Body of pancreas (tissue), 4 donors: ENCODE measurements at regions not wholly inside any gene's neighbourhood (a gene's known extent, or its start where the extent isn't known, plus 50 kb on each side); places are given as distances from the start of the nearest gene placed in this dataset.

Experiments
- ATAC-seq: fragments of 150-250 bp; one replicate; pipeline ENCODE4 v1.9.1; 2016
- DNase-seq, 4 donors: peaks; one replicate each; pipeline ENCODE4 v3.0.0-alpha.2; 2019
- H3K27ac ChIP-seq, 4 donors: fragments of 200-600 bp; sonication (generic); 1 replicate in 3 of 4; 2 replicates in 1 of 4; pipeline versions ENCODE4 v1.5.1 to v1.6.1; 2016 to 2019; ENCODE audit warnings: mild to moderate bottlenecking in 1 of 4, mixed read lengths in 1 of 4, moderate library complexity in 1 of 4
- H3K27me3 ChIP-seq, 2 donors: fragments of 200-600 bp; sonication (generic); one replicate each; pipeline ENCODE4 v1.6.0; 2016; ENCODE audit warnings: mild to moderate bottlenecking in 1 of 2
- H3K36me3 ChIP-seq, 2 donors: fragments of 200-600 bp; sonication (generic); replicated peaks in 1 of 2; 2 replicates each; pipeline ENCODE4 v1.5.1; 2016; ENCODE audit warnings: low read depth in 2 of 2; ENCODE audit not compliant: insufficient read depth in 1 of 2
- H3K4me1 ChIP-seq: fragments of 200-600 bp; sonication (generic); one replicate; pipeline ENCODE4 v1.6.0; 2016
- H3K4me3 ChIP-seq, 2 donors: fragments of 200-600 bp; sonication (generic); 1 replicate in 1 of 2; 2 replicates in 1 of 2; pipeline ENCODE4 v1.5.1; 2016 to 2019
- H3K9me3 ChIP-seq, 3 donors: fragments of 200-600 bp; sonication (generic); 1 replicate in 2 of 3; 2 replicates in 1 of 3; pipeline ENCODE4 v1.5.1; 2016
- CTCF ChIP-seq, 7 experiments: fragments of 450-650 bp in 4 of 7; fragments of 200-600 bp in 3 of 7; sonication (generic) in 3 of 7; IDR thresholded peaks; one replicate each; pipeline ENCODE4 v1.5.1; 2016 to 2019; ENCODE audit warnings: antibody characterized with exemption in 7 of 7
- POLR2A ChIP-seq, 3 donors: fragments of 450-650 bp; IDR thresholded peaks; one replicate each; pipeline ENCODE4 v1.6.1; 2016; ENCODE audit warnings: antibody characterized with exemption in 3 of 3, mild to moderate bottlenecking in 2 of 3
- WGBS, 2 donors: methylation state at CpG; one replicate each; pipeline ENCODE4 v1.1.5; 2017; 5-methylcytosine and 5-hydroxymethylcytosine counted together
- intact Hi-C: fragments of 100-400 bp; cut with DNase I; formaldehyde crosslinking; loops from one replicate; pipeline ENCODE4 v1.15.1; 2023

GRCh38 chr4:108311313-108311712 lies 142.6 kb upstream of the LEF1 start:
- TF ChIP-seq POLR2A (IDR thresholded peaks at IDR 0.05): no peak
- TF ChIP-seq CTCF (IDR thresholded peaks at IDR 0.05): no peak
- Histone ChIP-seq H3K9me3 (no peaks in the 10 kb centered on the region), H3K36me3 (no peaks in the 10 kb centered on the region), H3K27ac (no peak overlapping the region), H3K27me3 (no peaks in the 10 kb centered on the region), H3K4me1 (peaks cover 4% of the 10 kb centered on the region), H3K4me3 (no peak overlapping the region)
- 44 to 58% methylated on average over 1 of the region's 1 CpG for WGBS, 2 donors
- intact Hi-C loops: no loop called here
- DNase-seq: no peak
- ATAC-seq: no peak

- 55 to 60% methylated on average over 5 of the region's 5 CpGs for WGBS, 2 donors
- ATAC-seq (no peak), DNase-seq (no peak)
- H3K36me3 ChIP-seq: no peaks in the 10 kb centered on the region
- H3K4me1 ChIP-seq: no peaks in the 10 kb centered on the region
- H3K9me3 ChIP-seq: no peaks in the 10 kb centered on the region
- TF ChIP-seq POLR2A (IDR thresholded peaks at IDR 0.05) (no peak), CTCF (IDR thresholded peaks at IDR 0.05) (no peak)
- intact Hi-C loops: no loop called here
- H3K4me3 ChIP-seq: no peak overlapping the region
- H3K27ac ChIP-seq: no peak overlapping the region
- no peaks in the 10 kb centered on the region for H3K27me3 ChIP-seq
Measured at GRCh38 chr4:108303488-108304177, 134.9 kb upstream of the LEF1 start.

- no peak for TF ChIP-seq CTCF (IDR thresholded peaks at IDR 0.05)
- TF ChIP-seq POLR2A (IDR thresholded peaks at IDR 0.05): no peak
- 19 to 34% methylated on average over 1 of the region's 1 CpG for WGBS, 2 donors
- intact Hi-C loops: no loop called here
- no peak for ATAC-seq
- Histone ChIP-seq H3K27ac (no peak overlapping the region), H3K9me3 (no peaks in the 10 kb centered on the region), H3K4me1 (no peaks in the 10 kb centered on the region), H3K4me3 (no peak overlapping the region), H3K36me3 (no peaks in the 10 kb centered on the region), H3K27me3 (no peaks in the 10 kb centered on the region)
- no peak for DNase-seq
Measured at GRCh38 chr4:108301545-108302251, 133.0 kb upstream of the LEF1 start.

- H3K27me3 ChIP-seq: no peaks in the 10 kb centered on the region
- no peaks in the 10 kb centered on the region for H3K36me3 ChIP-seq
- no peaks in the 10 kb centered on the region for H3K9me3 ChIP-seq
- intact Hi-C loops: no loop called here
- ATAC-seq (no peak), DNase-seq (no peak)
- TF ChIP-seq POLR2A (IDR thresholded peaks at IDR 0.05) (no peak), CTCF (IDR thresholded peaks at IDR 0.05) (no peak)
- H3K4me1 ChIP-seq: no peaks in the 10 kb centered on the region
- WGBS, 2 donors: 69 to 72% methylated on average over 2 of the region's 2 CpGs
- no peak overlapping the region for H3K27ac ChIP-seq
- no peak overlapping the region for H3K4me3 ChIP-seq
Measured at GRCh38 chr4:108297605-108298004, 128.9 kb upstream of the LEF1 start.

GRCh38 chr4:108292229-108292628 lies 123.5 kb upstream of the LEF1 start:
- Histone ChIP-seq H3K4me3 (no peak overlapping the region), H3K4me1 (no peaks in the 10 kb centered on the region), H3K27me3 (no peaks in the 10 kb centered on the region), H3K36me3 (no peaks in the 10 kb centered on the region), H3K9me3 (no peaks in the 10 kb centered on the region), H3K27ac (no peak overlapping the region)
- DNase-seq (no peak), ATAC-seq (no peak)
- intact Hi-C loops: no loop called here
- TF ChIP-seq POLR2A (IDR thresholded peaks at IDR 0.05) (no peak), CTCF (IDR thresholded peaks at IDR 0.05) (no peak)
